Mesodermal cell (in vitro differentiated cells): ENCODE measurements at regions not wholly inside any gene's neighbourhood (a gene's known extent, or its start where the extent isn't known, plus 50 kb on each side); places are given as distances from the start of the nearest gene placed in this dataset.

ENCODE experiments used
- H3K27ac ChIP-seq: 2 replicates; pipeline ENCODE4 v1.7.0; 2013; ENCODE audit warnings: mild to moderate bottlenecking, low read depth, low read length, moderate library complexity; ENCODE audit not compliant: severe bottlenecking
- H3K36me3 ChIP-seq: 2 replicates; pipeline ENCODE4 v1.7.1; 2013; ENCODE audit warnings: mild to moderate bottlenecking, low read length, moderate library complexity; ENCODE audit not compliant: control insufficient read depth, insufficient read depth
- H3K4me1 ChIP-seq: one replicate; pipeline ENCODE4 v1.7.1; 2013; ENCODE audit warnings: mild to moderate bottlenecking, low read length; ENCODE audit not compliant: insufficient read depth, control insufficient read depth, poor library complexity, severe bottlenecking
- H3K4me3 ChIP-seq: 2 replicates; pipeline ENCODE4 v1.7.0; 2013; ENCODE audit warnings: low read length, control low read depth, mild to moderate bottlenecking; ENCODE audit not compliant: insufficient read depth, poor library complexity, severe bottlenecking; ENCODE audit errors: extremely low read depth
- H3K9me3 ChIP-seq: 2 replicates; pipeline ENCODE4 v1.7.1; 2013; ENCODE audit warnings: mild to moderate bottlenecking, low read length, moderate library complexity; ENCODE audit not compliant: control insufficient read depth
- WGBS, 2 experiments: methylation state at CpG; one replicate each; pipeline ENCODE4 v1.1.5; 2013; ENCODE audit warnings: missing lambda C conversion rate in 2 of 2; ENCODE audit not compliant: insufficient coverage in 2 of 2; 5-methylcytosine and 5-hydroxymethylcytosine counted together

DNA sequence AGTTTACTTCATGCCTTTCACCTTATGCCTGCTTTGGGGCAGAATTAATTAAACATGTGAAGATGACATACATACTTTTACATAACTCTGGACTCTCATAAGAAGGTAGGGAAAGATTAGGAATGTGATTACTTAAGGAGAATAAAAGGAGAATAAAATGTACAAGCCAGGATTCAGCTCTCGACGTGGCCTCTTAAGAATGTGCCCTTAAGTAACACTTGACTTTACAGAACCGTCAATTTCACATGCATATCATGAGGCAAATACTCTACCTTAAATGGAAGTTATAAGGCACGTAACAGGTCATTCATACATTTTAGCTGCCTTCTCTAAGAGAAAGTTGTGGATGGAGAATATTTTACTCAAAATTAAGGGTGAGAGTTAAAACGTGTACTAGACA is 263.7 kb upstream of the LMCD1 start:
- Histone ChIP-seq H3K27ac (no peak overlapping the region), H3K4me3 (no peak overlapping the region)

DNA sequence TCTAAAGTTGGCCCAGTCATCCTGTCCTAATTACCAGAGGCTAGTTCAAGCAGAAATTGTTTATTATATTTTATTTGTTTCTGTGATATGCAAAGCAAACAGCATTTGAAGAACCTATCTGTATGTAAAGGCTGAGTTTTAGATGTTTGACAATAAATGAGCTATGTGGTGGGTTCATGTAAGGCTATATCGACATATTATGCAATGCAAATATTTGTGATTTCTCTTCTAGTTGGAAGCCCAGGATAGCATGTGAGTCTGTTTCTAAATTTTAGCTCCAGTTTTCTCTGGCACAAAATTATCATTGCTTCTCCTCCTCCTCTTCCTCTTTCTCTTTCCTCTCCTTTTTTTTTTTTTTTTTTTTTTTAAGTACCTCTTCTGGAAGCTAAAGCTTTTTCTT is 263.2 kb upstream of the LMCD1 start:
- WGBS, 2 experiments = 100% methylated on average over 1 of the region's 1 CpG; no CpG with 5 or more reads in 1 of the 2 experiments
- H3K27ac ChIP-seq = no peak overlapping the region
- no peaks in the 10 kb centered on the region for H3K36me3 ChIP-seq
- no peaks in the 10 kb centered on the region for H3K9me3 ChIP-seq
- H3K4me1 ChIP-seq = no peaks in the 10 kb centered on the region
- no peak overlapping the region for H3K4me3 ChIP-seq

More for the DNA sequence above, 263.7 kb upstream of the LMCD1 start:
- no peaks in the 10 kb centered on the region for H3K4me1 ChIP-seq
- WGBS, 2 experiments = 100% methylated on average over 1 of the region's 5 CpGs; no CpG with 5 or more reads in 1 of the 2 experiments
- no peaks in the 10 kb centered on the region for H3K9me3 ChIP-seq
- H3K36me3 ChIP-seq = no peaks in the 10 kb centered on the region

DNA sequence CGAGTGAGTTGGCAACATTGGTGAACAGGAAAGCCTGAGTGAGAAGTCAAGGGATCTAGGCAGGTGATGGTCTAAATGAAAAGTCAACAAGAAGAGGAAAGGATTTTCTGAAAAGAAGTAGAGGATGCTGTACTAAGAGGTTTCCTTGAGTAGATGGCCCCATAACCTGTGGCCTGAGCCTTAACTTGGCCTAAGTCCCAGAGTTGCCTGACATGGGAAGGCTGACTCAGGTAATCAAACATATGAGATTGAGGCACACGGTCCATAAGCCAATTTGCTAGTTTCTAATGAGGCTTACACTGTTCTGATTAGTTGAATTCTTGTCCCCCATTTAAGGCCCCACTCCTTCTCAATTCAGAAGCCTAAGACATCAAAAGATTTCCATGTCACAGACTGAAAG is 262.5 kb upstream of the LMCD1 start:
- no peaks in the 10 kb centered on the region for H3K4me1 ChIP-seq
- H3K27ac ChIP-seq = no peak overlapping the region
- no peak overlapping the region for H3K4me3 ChIP-seq
- no peaks in the 10 kb centered on the region for H3K36me3 ChIP-seq
- no peaks in the 10 kb centered on the region for H3K9me3 ChIP-seq
- WGBS, 2 experiments = 96 to 100% methylated on average over 2 of the region's 2 CpGs

DNA sequence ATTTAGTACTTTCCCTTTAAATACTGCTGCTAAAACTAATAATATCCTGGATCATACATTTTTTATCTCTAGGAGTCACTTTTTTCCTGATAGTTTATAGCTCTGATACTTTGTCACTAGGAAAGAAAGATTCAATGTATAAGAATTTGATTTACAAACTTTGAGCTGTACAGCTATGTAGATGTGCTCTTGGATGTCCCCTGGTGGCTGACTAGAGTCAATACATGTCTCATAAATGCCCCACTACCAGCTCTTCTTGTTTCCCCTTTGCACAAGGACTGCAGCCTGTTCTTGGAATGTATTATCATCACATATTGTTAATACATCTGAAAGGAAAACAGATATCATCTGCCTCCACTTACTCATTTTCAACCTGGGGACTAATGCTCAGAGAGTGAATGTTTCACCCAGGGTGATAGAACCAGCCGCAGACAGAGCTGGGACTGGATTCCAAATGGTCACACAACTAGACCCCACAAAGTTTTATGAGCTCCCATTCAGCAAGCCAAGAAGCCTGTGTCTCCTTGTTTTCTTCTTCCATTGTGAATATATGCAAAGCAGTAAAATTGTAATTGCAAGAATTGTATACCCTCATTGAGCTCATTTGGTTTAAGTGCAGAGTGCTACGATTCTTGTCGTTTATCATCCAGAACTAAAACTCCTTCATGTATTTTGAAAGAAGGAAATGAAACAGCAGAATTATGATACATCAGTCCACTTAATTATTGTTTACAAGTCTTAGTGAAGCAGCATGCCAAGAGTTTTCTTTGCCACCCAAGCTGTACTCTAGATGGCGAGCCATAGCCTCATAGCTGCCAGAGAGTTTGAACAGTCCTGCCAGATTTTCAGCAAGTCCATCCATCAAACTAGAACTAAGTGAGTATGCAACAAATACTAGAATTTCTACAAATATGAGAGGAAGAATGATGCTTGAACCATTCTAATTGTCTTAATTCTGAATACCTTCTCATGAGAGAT is 261.6 kb upstream of the LMCD1 start:
- WGBS, 2 experiments = 95 to 100% methylated on average over 1 to 4 of the region's 4 CpGs
- Histone ChIP-seq H3K27ac (no peak overlapping the region), H3K4me1 (no peaks in the 10 kb centered on the region), H3K9me3 (no peaks in the 10 kb centered on the region), H3K36me3 (no peaks in the 10 kb centered on the region), H3K4me3 (no peak overlapping the region)

DNA sequence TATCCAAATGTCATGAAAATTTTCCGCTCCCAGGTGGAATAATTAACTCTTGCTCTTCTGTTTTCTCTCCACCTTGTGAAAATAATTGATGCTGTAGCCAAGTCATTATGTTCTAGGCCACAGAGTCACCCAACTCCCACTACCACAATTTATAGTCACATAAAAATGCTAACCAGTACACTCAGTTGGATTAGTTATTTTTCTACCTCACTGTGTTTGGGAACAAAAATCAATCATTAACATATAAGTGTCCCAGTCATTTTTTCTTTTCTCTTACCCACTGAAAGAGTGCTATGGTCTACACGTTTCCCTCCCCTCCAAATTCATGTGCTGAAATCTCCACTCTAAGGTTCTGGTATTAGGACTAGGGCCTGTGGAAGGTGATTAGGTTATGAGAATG is 255.6 kb upstream of the LMCD1 start:
- no peak overlapping the region for H3K27ac ChIP-seq
- 83% methylated on average over 1 of the region's 2 CpGs; no CpG with 5 or more reads in 1 of the 2 experiments for WGBS, 2 experiments

DNA sequence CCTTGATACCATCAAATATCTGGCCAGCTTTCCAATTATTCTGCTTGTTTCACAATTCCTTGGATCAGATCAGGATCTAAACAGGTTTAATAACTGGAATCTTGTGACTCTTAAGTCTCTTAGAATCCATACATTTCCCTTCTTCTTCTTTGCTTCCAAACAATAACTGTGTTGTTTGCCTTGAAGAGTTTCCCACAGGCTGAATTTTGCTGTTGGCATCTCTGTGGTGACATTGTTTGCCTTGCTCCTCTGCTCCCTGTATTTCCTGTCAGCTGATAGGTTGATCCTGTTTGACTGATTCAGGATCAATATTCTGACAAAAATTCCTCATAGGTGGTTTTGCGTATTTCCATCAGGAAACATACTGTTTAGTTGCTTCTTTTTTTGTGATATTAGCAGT is 248.4 kb upstream of the LMCD1 start:
- Histone ChIP-seq H3K27ac (no peak overlapping the region), H3K9me3 (no peaks in the 10 kb centered on the region)
- WGBS, 2 experiments = 83 to 86% methylated on average over 1 of the region's 1 CpG

More for the DNA sequence above, 255.6 kb upstream of the LMCD1 start:
- Histone ChIP-seq H3K4me1 (no peaks in the 10 kb centered on the region), H3K9me3 (no peaks in the 10 kb centered on the region), H3K4me3 (no peak overlapping the region), H3K36me3 (no peaks in the 10 kb centered on the region)

DNA sequence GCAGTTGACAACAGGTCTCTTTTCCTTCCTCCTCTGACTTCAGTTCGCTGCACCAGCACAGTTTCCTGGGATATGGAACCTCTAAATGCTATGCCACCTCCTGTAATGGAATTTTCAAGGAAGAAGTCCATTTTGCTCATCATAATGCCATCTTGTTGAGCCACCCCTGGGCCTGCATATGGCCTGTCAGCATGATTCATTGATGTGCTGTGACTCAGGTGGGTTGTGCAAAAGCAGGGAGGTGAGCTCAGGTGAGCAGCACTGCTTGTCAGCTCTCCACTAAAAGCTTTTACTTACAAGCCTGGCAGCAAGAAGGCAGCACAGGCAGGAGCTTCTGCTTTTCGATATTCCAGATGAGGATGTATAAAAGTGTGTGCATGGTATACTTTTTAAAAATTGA is 247.1 kb upstream of the LMCD1 start:
- Histone ChIP-seq H3K4me3 (no peak overlapping the region), H3K9me3 (no peaks in the 10 kb centered on the region), H3K27ac (no peak overlapping the region), H3K4me1 (no peaks in the 10 kb centered on the region), H3K36me3 (no peaks in the 10 kb centered on the region)
- WGBS, 2 experiments = 89 to 94% methylated on average over 1 to 2 of the region's 2 CpGs

More for the DNA sequence above, 248.4 kb upstream of the LMCD1 start:
- Histone ChIP-seq H3K4me1 (no peaks in the 10 kb centered on the region), H3K36me3 (no peaks in the 10 kb centered on the region), H3K4me3 (no peak overlapping the region)

DNA sequence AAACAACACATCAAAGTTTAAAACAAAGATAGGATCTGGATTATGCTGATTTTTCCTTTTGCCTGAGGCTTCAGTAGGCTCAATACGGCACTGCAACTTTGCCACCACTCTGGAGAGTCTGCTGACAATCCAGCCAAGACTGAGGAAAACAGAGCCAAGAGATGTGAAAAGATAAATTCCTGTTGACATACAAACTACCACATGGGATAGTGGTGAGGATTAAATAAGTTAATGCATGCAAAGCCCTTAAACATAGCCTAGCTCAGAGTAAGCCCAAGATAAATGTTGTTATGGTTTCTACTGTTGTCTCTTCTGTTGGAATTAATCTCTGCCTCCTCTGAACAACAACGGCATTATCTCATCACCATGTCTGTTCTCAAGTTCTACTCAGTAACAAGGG is 245.9 kb upstream of the LMCD1 start:
- Histone ChIP-seq H3K4me1 (no peaks in the 10 kb centered on the region), H3K27ac (no peak overlapping the region), H3K36me3 (no peaks in the 10 kb centered on the region), H3K4me3 (no peak overlapping the region), H3K9me3 (no peaks in the 10 kb centered on the region)
- 80 to 100% methylated on average over 1 of the region's 2 CpGs for WGBS, 2 experiments

DNA sequence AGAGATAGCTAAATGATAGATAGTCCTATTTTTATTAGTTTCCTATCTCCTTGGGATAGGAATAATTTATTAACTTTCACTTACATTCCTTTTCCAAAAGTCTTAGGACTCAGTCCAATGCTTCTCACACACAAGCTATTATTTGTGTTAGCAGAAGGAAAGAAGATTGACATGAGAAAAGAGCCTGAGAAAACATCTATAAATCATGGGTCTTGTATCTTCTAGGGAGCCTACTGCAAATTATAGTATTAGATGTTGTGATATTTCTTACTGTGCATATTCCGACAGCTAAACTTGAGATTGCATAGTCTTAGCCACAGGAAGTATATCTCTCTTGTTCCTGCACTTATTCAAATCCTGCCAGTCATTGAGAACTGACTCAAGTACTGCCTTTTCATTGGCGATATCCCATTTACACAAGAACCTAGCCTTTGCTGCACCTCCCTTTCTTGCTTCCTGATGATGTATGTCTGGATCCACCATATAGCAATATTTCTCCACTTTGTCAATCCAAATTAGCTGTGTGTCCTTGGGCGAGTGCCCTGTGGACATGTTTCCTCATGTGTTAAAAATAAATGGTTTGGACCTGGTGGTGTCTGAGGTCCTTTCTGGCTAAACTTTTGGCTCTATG is 245.1 kb upstream of the LMCD1 start:
- whole genome bisulfite sequencing, 2 experiments = 88 to 92% methylated on average over 2 of the region's 3 CpGs

DNA sequence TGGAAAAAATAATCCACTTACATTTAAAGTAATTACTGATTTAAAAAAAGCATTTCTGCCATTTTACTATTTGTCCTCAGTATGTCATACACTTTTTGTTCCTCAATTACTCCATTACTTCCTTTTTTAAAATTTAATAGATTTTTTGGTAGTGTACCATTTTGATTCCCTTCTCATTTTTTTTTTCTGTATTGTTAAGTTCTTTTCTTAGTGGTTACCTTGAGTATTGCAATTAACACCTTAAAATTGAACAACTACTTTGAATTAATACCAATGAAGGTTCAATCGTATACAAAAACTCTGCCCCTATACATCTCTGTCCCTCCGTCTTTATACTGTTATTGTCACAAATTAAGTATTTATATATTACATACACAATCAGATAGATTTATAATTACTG is 240.6 kb upstream of the LMCD1 start:
- no peak overlapping the region for H3K27ac ChIP-seq
- H3K4me1 ChIP-seq = no peaks in the 10 kb centered on the region
- no peaks in the 10 kb centered on the region for H3K36me3 ChIP-seq
- H3K4me3 ChIP-seq = no peak overlapping the region
- no CpG with 5 or more reads among the region's 2 CpGs for WGBS, 2 experiments
- no peaks in the 10 kb centered on the region for H3K9me3 ChIP-seq

More for the DNA sequence above, 245.1 kb upstream of the LMCD1 start:
- H3K9me3 ChIP-seq = no peaks in the 10 kb centered on the region
- no peaks in the 10 kb centered on the region for H3K36me3 ChIP-seq
- H3K4me1 ChIP-seq = no peaks in the 10 kb centered on the region
- H3K27ac ChIP-seq = no peak overlapping the region
- no peak overlapping the region for H3K4me3 ChIP-seq
